ENCODE measurements at regions not wholly inside any gene's neighbourhood (a gene's known extent, or its start where the extent isn't known, plus 50 kb on each side); places are given as distances from the start of the nearest gene placed in this dataset.
A peak's percentile ranks its signal among the peaks of the same experiment; 100 is the strongest.

GRCh38 chr4:43990551-43990950, 458.1 kb downstream of the KCTD8 start:
- TF ChIP-seq EZH2 (IDR thresholded peaks at IDR 0.05; ENCODE audit: low read length, missing control alignments): no peak
- Histone ChIP-seq H4K20me1 (ENCODE audit: control insufficient read depth, extremely low read depth, insufficient read depth, low read length) (no peaks in the 10 kb centered on the region), H3K79me2 (ENCODE audit: control insufficient read depth, insufficient read depth, low read length) (no peaks in the 10 kb centered on the region), H3K36me3 (ENCODE audit: control insufficient read depth, insufficient read depth, low read length) (no peaks in the 10 kb centered on the region), H3K4me3 (replicated peaks in 1 of 4; ENCODE audit: control extremely low read depth in 1 of 4, insufficient read depth in 1 of 4, low read depth in 3 of 4, low read length in 4 of 4) (no peak overlapping the region), H3K4me2 (ENCODE audit: extremely low read depth, insufficient read depth, low read length) (no peak overlapping the region), H2AFZ (ENCODE audit: low read length) (no peak overlapping the region), H3K9me3 (ENCODE audit: control insufficient read depth, insufficient read depth, low read depth, low read length) (no peaks in the 10 kb centered on the region), H3K27ac (ENCODE audit: insufficient read depth, low read length) (no peak overlapping the region), H3K9ac (ENCODE audit: insufficient read depth, low read length) (no peak overlapping the region), H3K27me3 (ENCODE audit: control insufficient read depth, insufficient read depth, low read length) (no peaks in the 10 kb centered on the region), H3K4me1 (ENCODE audit: control insufficient read depth, extremely low read depth, insufficient read depth, low read length) (no peaks in the 10 kb centered on the region)
- peak in 1 of 2 donors; percentile 2 for DNase-seq (ENCODE audit: low read depth in 2 of 2)

DNA sequence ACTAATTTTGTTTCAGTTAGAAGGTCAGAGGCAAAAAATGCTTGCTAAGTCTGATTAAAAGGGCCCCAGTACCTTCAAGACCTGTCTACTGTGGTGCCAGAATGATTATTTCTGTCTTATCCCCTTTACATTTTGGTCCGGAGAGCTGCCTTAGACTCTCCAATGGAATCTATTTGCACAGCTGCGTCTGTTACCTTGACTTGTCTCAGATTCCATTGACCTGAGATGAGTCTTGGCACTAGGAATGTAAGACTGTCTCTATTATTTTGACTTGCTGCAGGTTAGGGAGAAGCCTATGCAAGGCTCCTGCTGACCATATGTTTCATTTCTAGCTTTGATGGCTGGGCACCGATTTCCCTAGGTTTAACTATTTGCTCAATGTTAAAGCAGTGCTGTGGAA, 457.6 kb downstream of the KCTD8 start:
- no peaks in the 10 kb centered on the region for H3K4me1 ChIP-seq (ENCODE audit: control insufficient read depth, extremely low read depth, insufficient read depth, low read length)
- TF ChIP-seq CTCF (conservative IDR thresholded peaks at IDR 0.05 in 1 of 2, IDR thresholded peaks at IDR 0.05 in 1 of 2; ENCODE audit: low read depth in 1 of 2, low read length in 2 of 2) (no peak), EZH2 (IDR thresholded peaks at IDR 0.05; ENCODE audit: low read length, missing control alignments) (no peak)
- no peak overlapping the region for H3K27ac ChIP-seq (ENCODE audit: insufficient read depth, low read length)
- H3K4me3 ChIP-seq (replicated peaks in 1 of 4; ENCODE audit: control extremely low read depth in 1 of 4, insufficient read depth in 1 of 4, low read depth in 3 of 4, low read length in 4 of 4): no peak overlapping the region
- H3K9me3 ChIP-seq (ENCODE audit: control insufficient read depth, insufficient read depth, low read depth, low read length): no peaks in the 10 kb centered on the region
- H3K9ac ChIP-seq (ENCODE audit: insufficient read depth, low read length): no peak overlapping the region
- H3K36me3 ChIP-seq (ENCODE audit: control insufficient read depth, insufficient read depth, low read length): no peaks in the 10 kb centered on the region
- H3K79me2 ChIP-seq (ENCODE audit: control insufficient read depth, insufficient read depth, low read length): no peaks in the 10 kb centered on the region
- no peak overlapping the region for H2AFZ ChIP-seq (ENCODE audit: low read length)
- DNase-seq (ENCODE audit: low read depth in 2 of 2): no peak
- H3K4me2 ChIP-seq (ENCODE audit: extremely low read depth, insufficient read depth, low read length): no peak overlapping the region
- no peaks in the 10 kb centered on the region for H3K27me3 ChIP-seq (ENCODE audit: control insufficient read depth, insufficient read depth, low read length)
- H4K20me1 ChIP-seq (ENCODE audit: control insufficient read depth, extremely low read depth, insufficient read depth, low read length): no peaks in the 10 kb centered on the region

GRCh38 chr4:43992552-43992951, 456.1 kb downstream of the KCTD8 start:
- Histone ChIP-seq H3K9me3 (ENCODE audit: control insufficient read depth, insufficient read depth, low read depth, low read length) (no peaks in the 10 kb centered on the region), H3K27me3 (ENCODE audit: control insufficient read depth, insufficient read depth, low read length) (no peaks in the 10 kb centered on the region), H3K27ac (ENCODE audit: insufficient read depth, low read length) (no peak overlapping the region), H3K4me1 (ENCODE audit: control insufficient read depth, extremely low read depth, insufficient read depth, low read length) (no peaks in the 10 kb centered on the region), H3K4me2 (ENCODE audit: extremely low read depth, insufficient read depth, low read length) (no peak overlapping the region), H2AFZ (ENCODE audit: low read length) (no peak overlapping the region), H3K9ac (ENCODE audit: insufficient read depth, low read length) (no peak overlapping the region), H3K79me2 (ENCODE audit: control insufficient read depth, insufficient read depth, low read length) (no peaks in the 10 kb centered on the region), H3K36me3 (ENCODE audit: control insufficient read depth, insufficient read depth, low read length) (no peaks in the 10 kb centered on the region), H4K20me1 (ENCODE audit: control insufficient read depth, extremely low read depth, insufficient read depth, low read length) (no peaks in the 10 kb centered on the region), H3K4me3 (replicated peaks in 1 of 4; ENCODE audit: control extremely low read depth in 1 of 4, insufficient read depth in 1 of 4, low read depth in 3 of 4, low read length in 4 of 4) (no peak overlapping the region)
- TF ChIP-seq EZH2 (IDR thresholded peaks at IDR 0.05; ENCODE audit: low read length, missing control alignments): no peak
- TF ChIP-seq CTCF (conservative IDR thresholded peaks at IDR 0.05 in 1 of 2, IDR thresholded peaks at IDR 0.05 in 1 of 2; ENCODE audit: low read depth in 1 of 2, low read length in 2 of 2): no peak
- no peak for DNase-seq (ENCODE audit: low read depth in 2 of 2)
